NCI-H1930 (cell line): ENCODE measurements at regions not wholly inside any gene's neighbourhood (a gene's known extent, or its start where the extent isn't known, plus 50 kb on each side); places are given as distances from the start of the nearest gene placed in this dataset.
"Not testable (repeated sequence)": the region's sequence is repeated elsewhere in the genome, so short reads cannot be mapped to it uniquely, and the experiment has no call there.

ENCODE experiments used
- DNase-seq, 2 experiments: peaks; one replicate each; lab custom pipeline; 2025; lab: John Stamatoyannopoulos, UW

DNA sequence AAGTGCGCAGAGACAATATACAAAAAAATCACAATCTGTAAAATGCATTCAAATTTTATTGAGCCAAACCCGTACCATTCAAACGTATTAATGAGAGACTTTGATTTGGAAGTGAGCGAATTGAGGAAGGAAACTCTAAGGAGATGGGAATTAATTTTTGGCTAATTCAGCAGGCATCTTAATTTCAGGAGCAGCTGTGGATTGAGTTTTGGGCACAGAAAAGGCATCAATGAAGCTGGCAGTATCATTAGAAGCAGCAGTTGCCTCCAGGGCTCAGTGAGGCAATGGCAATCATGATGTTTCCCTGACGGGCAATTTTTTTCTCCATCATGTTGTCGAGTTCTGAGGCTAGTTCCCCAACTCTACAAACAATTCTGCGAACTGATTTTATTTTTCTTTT, 2041.6 kb downstream of the NCAM2 start:
- DNase-seq: no peak

DNA sequence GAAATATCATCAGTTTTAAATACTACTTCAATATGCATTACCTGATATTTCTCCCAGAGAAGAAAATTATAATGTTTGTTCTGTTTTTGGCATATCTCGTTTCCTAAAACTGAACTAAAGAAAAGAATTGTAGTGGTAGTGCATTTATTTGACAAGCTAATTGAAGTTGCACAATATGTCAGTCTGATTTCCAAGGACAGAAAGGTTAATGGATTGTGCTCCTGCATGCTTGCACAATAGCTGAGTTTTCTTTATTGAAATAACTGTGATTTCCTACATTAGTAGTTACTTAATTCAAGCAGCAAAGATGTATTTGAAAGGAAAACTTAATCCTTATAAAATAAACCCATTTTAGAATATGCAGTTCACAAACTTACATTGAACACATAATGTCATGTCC, 2047.7 kb downstream of the NCAM2 start:
- DNase-seq: no peak

GRCh38 chr21:23067672-23068071, 2069.5 kb downstream of the NCAM2 start:
- DNase-seq: no peak

DNA sequence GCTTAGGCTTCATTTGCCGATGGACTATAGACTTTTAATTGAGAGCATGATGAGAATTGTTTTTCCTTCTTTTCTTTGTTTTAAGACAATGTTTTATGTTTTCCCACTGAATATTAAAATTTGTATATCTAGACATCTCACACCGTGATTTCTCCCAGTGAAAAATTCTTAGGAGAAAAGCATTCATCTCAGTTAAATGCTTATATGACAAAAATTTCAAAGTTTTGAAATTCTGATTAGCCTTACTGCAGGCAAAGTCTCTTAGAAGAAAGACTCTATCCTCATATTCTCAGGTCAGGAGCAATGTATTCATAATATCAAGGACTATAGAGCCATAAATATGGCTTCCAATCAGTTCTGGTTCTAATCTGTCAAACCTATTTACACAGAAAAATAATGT, 2085.0 kb downstream of the NCAM2 start:
- no peak for DNase-seq

DNA sequence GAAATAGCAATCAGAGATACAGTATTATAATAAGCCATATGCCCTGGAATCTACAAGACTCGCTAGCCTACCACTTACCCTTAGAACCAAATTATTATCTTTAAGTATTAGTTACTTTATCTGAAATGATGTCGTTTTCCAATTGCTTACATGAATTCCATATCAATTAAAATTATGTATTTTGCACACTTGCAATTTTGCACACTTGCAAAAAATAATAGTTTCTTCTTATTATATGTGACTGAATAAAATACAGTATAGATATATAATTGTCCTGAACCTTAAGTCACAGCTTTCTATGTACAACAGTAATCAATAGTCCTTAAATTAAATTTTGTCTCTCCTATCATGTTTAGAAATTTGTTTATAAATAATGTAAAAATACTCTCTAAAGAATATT, 2095.1 kb downstream of the NCAM2 start:
- no peak for DNase-seq

GRCh38 chr21:23099185-23099584, 2101.0 kb downstream of the NCAM2 start:
- DNase-seq: no peak

GRCh38 chr21:23101111-23101510, 2102.9 kb downstream of the NCAM2 start:
- no peak for DNase-seq

DNA sequence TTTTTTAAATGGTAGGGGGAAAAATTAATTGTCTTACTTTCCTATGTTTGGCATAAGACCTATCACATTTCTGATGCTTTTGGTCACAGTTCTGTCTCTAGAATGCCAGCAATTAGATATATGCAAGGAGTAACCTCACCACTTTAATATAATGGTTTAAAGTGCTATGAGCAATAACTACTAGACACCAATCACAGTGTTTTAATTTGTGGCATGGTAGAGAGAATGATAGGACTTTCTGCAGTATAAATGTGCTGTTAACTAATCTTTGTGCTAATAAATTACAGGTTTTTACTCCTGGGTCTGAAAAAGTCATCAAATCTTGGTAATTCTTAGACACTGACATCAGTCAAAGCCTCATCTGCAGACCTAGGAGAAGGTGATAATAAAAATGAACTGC, 2110.3 kb downstream of the NCAM2 start:
- DNase-seq: no peak

DNA sequence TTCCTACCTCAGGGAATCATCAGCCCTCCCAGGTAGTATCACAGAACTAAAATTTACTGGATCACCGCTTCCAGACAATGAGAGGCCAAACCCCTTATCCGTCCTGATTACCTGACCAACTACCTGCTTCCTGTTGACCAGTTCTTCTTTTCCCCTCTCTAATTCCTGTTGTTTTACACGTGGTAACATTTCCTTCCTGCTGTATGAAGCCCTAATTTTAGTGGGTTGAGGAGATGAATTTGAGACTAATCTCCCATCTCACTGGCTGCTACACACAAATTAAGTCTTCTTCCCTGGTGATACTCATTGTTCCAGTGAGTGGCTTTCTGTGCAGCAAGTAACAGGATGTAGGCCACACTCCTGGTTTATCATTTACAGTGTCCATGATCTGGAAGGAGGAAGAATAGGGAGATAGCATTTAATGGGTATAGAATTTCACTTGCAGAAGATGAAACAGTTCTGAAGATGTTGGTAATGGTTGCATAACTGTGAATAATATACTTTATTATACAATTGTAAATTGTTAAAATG, 2112.9 kb downstream of the NCAM2 start:
- DNase-seq: no peak

- DNase-seq: no peak
Observed at GRCh38 chr21:23119491-23119890, 2121.3 kb downstream of the NCAM2 start.

DNA sequence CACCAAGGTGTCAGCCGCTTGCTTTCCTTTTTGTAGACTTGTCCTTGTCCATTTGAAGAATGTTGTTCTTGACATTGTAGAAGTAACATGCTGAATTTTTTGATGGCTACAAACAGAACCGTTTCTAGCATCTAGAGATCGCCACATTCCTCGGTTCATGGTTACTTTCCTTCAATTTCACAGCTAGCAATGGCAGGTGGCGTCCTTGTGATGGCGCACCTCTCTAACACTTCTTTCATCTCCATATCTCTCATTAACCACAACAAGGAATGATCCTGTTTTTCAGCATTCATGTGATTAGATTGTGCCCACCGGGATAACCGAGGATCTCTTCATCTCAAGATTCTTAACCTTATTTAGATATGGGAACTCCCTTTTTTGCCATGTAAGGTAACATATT, 2129.8 kb downstream of the NCAM2 start:
- DNase-seq: no peak

DNA sequence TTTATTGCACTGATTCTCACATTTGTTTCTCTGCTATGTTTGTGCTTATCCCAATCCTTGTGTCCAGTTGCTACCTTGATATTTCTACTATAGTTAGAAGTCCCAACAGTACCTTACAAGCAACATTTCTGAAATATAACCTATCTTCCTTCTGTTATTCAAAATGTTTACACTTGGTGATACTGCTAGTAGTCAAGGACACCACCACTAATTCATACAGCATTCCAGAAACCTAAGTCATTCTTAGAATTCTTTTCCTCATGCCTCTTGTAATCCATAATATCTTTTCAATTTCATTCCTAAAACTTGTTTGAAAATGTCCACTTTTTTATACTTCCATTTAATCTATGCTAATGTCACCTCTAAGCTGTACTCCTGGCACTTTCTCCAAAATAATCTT, 2132.1 kb downstream of the NCAM2 start:
- DNase-seq: no peak

DNA sequence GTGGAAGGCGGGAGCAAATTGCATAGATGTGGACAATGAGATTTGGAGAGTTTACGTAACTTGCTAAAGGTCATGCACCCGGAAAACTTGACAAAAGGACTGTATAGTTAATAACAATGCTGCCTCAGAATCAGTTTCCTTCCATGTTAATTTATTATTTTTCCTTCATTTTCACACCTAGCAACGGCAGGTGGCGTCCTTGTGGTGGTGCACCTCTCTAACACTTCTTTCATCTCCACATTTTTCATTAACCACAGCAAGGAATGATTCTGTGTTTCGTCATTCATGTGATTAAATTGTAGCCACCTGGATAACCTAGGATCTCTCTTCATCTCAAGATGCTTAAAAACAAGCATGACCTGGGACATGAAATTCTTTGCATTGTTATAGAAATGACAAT, 2133.0 kb downstream of the NCAM2 start:
- DNase-seq: no peak

DNA sequence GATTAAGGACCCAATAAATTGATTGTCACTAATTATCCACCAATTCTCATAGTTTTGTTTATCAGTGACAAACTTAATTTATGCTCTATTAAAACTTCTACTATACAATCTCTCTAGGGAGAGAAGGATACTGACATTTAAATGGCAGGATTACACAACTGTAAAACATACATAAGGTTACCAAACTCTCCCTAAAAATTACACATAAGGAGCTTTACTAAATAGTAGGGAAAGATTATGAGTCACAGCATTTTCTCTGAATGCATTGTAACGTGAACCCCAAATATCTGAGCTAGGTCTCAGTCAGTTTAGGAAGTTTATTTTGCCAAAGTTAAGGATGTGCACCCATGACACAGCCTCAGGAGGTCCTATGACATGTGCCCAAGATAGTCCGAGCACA, 2140.6 kb downstream of the NCAM2 start:
- no peak for DNase-seq

DNA sequence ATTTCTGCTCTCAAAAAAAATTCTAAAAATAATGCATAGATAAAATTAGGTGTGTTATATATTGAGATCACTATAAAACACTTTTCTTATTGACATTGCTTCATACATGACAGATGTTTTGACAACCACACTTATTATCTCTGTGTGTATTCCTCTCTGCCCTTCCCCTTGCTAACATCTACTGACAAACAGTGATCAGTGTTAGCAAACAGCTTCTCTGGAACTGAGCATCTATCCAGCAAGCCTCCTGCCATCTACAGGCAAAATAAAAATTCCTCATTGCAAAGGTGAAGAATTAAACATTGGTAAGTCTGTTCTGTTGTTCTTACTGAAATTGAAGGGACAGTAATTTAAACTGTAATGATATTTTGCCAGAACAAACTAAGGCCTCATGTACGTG, 2153.9 kb downstream of the NCAM2 start:
- DNase-seq: no peak

- not testable (repeated sequence) for DNase-seq
Observed at GRCh38 chr21:23153842-23154241, 2155.6 kb downstream of the NCAM2 start.

GRCh38 chr21:23155281-23155680, 2157.1 kb downstream of the NCAM2 start:
- no peak for DNase-seq

GRCh38 chr21:23160914-23161313, 2162.7 kb downstream of the NCAM2 start:
- DNase-seq: no peak

DNA sequence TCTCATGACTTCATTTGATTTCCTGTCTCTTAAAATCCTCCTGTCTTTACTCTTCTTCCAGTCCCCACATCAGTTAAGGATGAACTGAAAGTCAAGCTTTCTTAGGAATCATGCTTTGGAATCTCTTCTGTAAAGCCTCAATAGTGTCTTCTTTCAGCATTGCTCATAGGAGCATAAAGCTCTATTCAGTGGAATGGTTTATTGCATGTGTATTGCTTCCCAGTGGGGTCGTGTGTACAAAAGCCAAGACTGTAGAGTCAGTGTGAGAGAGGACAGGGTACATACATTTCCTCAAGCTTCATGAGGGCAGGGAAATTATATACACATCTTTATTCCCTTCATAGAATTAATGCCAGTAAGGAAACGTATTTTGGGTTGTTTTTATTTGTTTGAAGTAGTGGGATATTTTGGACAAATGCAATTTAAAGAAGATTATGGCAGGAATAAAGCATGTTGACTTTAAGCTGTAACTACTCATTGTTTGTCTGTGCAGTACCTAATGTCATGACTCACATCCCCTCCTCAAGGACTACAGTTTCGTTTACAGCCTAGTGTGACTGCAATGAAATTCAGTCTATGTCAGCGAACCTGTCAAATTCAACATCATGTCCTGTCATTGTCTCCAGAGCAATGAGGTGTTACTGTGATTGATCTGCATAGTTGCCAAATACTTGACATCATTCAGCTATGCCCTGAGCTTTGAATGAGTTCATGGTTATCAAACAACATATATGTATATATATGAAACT, 2164.2 kb downstream of the NCAM2 start:
- DNase-seq: no peak
